Caco-2 (cell line): ENCODE measurements at regions not wholly inside any gene's neighbourhood (a gene's known extent, or its start where the extent isn't known, plus 50 kb on each side); places are given as distances from the start of the nearest gene placed in this dataset.

Source experiments
- BruUV-seq: library from RNA; stranded (reverse); fragments of 400-500 nt; replicated peaks from 2 replicates; lab custom pipeline; 2021; lab: Mats Ljungman, UMichigan
- CTCF ChIA-PET: fragments of 300-600 bp; sonication (Branson Sonifier 250); formaldehyde crosslinking; loops from one replicate; lab custom pipeline; 2022; ENCODE audit warnings: antibody characterized with exemption; lab: Charles Lee
- POLR2A ChIA-PET: fragments of 300-600 bp; sonication (Branson Sonifier 250); formaldehyde crosslinking; loops from one replicate; lab custom pipeline; 2022; ENCODE audit warnings: antibody characterized with exemption; lab: Charles Lee
- DNase-seq, 2 experiments: peaks; one replicate each; pipeline versions ENCODE4 v3.0.0 to v3.0.0-alpha.2; 2020 to 2022
- H3K27me3 ChIP-seq: replicated peaks from 2 replicates; pipeline ENCODE4 v1.6.0; 2011; ENCODE audit warnings: low read length; ENCODE audit not compliant: control insufficient read depth, insufficient read depth
- H3K36me3 ChIP-seq: 2 replicates; pipeline ENCODE4 v1.5.1; 2011; ENCODE audit warnings: low read length; ENCODE audit not compliant: control insufficient read depth, insufficient read depth
- H3K4me1 ChIP-seq: fragments of 250-450 bp; sonication (Bioruptor Pico); 2 replicates; pipeline ENCODE4 v1.5.1; 2020; ENCODE audit warnings: mild to moderate bottlenecking
- H3K4me3 ChIP-seq: 2 replicates; pipeline ENCODE4 v1.5.1; 2011; ENCODE audit warnings: low read depth, mild to moderate bottlenecking, control low read depth, low read length
- H3K9me3 ChIP-seq: fragments of 250-450 bp; sonication (Bioruptor Pico); 2 replicates; pipeline ENCODE4 v1.5.1; 2020; ENCODE audit warnings: mild to moderate bottlenecking, moderate library complexity
- H3K27ac Mint-ChIP-seq: one replicate; pipeline ENCODE4 v1.8.0; 2022; ENCODE audit warnings: mixed read lengths; ENCODE audit not compliant: unreplicated experiment
- H3K27me3 Mint-ChIP-seq: one replicate; pipeline ENCODE4 v1.8.0; 2022; ENCODE audit warnings: mixed read lengths; ENCODE audit not compliant: insufficient read depth, unreplicated experiment
- H3K36me3 Mint-ChIP-seq: one replicate; pipeline ENCODE4 v1.8.0; 2022; ENCODE audit warnings: mild to moderate bottlenecking, mixed read lengths; ENCODE audit not compliant: insufficient read depth, unreplicated experiment
- H3K4me1 Mint-ChIP-seq: one replicate; pipeline ENCODE4 v1.8.0; 2022; ENCODE audit warnings: low read depth, mixed read lengths; ENCODE audit not compliant: unreplicated experiment
- H3K4me3 Mint-ChIP-seq: one replicate; pipeline ENCODE4 v1.8.0; 2022; ENCODE audit warnings: mild to moderate bottlenecking, moderate library complexity, mixed read lengths; ENCODE audit not compliant: unreplicated experiment
- H3K9me3 Mint-ChIP-seq: one replicate; pipeline ENCODE4 v1.8.0; 2022; ENCODE audit warnings: mixed read lengths; ENCODE audit not compliant: unreplicated experiment
- CTCF ChIP-seq, 2 experiments: fragments of 200-600 bp in 1 of 2; IDR thresholded peaks; 1 replicate in 1 of 2; 2 replicates in 1 of 2; pipeline versions ENCODE4 v1.5.1 to v1.8.0; 2011 to 2022; ENCODE audit warnings: antibody characterized with exemption in 1 of 2, control low read depth in 1 of 2, inconsistent platforms in 1 of 2, low read depth in 1 of 2, low read length in 1 of 2, mild to moderate bottlenecking in 1 of 2, moderate library complexity in 1 of 2; ENCODE audit not compliant: insufficient read depth in 1 of 2, severe bottlenecking in 1 of 2, unreplicated experiment in 1 of 2
- intact Hi-C: fragments of 100-400 bp; cut with micrococcal nuclease; formaldehyde crosslinking; loops from one replicate; pipeline ENCODE4 v1.10.0; 2022; ENCODE audit not compliant: unreplicated experiment

GRCh38 chr2:220963076-220963475, 609.0 kb downstream of the EPHA4 start:
- Histone ChIP-seq H3K9me3 (no peaks in the 10 kb centered on the region), H3K27me3 (no peaks in the 10 kb centered on the region; the same call in 1 of the 2 replicates), H3K4me3 (no peak overlapping the region), H3K4me1 (no peaks in the 10 kb centered on the region), H3K36me3 (no peaks in the 10 kb centered on the region)
- ChIA-PET POLR2A (no interaction called here), CTCF (no interaction called here)
- Mint-ChIP-seq H3K36me3 (no peaks in the 10 kb centered on the region), H3K27ac (no peak overlapping the region), H3K27me3 (peaks cover 3% of the 10 kb centered on the region), H3K4me1 (no peaks in the 10 kb centered on the region), H3K4me3 (no peak overlapping the region), H3K9me3 (no peaks in the 10 kb centered on the region)
- TF ChIP-seq CTCF (IDR thresholded peaks at IDR 0.05; ENCODE audit: insufficient read depth in 1 of 2, low read depth in 1 of 2, low read length in 1 of 2, severe bottlenecking in 1 of 2, unreplicated experiment in 1 of 2): no peak
- no TSS peak for BruUV-seq
- intact Hi-C loops: no loop called here
- no peak for DNase-seq

DNA sequence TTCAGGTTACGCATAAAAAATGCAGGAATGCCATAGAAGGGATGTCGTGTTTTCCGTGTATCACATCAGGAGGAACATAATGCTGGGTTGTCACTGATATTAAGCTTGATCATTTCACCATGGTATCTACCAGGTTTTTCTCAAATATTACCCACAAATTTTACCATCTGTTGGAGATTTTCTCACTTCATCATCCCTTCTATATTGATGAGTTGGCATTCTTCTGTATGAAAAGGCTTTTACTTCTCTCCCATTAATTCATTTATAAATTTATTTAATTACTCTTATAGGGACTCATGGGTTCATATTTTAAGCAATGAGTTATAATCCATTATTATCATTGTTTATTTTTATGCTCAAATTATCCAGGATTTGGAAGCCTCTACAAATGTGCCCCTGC, 608.2 kb downstream of the EPHA4 start:
- no peaks in the 10 kb centered on the region for H3K36me3 ChIP-seq
- Mint-ChIP-seq H3K4me3 (no peak overlapping the region), H3K4me1 (no peaks in the 10 kb centered on the region), H3K27ac (no peak overlapping the region), H3K9me3 (peaks cover under 1% of the 10 kb centered on the region), H3K36me3 (no peaks in the 10 kb centered on the region), H3K27me3 (peaks cover 3% of the 10 kb centered on the region)
- H3K27me3 ChIP-seq: no peaks in the 10 kb centered on the region; the same call in 1 of the 2 replicates
- H3K9me3 ChIP-seq: no peaks in the 10 kb centered on the region
- H3K4me1 ChIP-seq: no peaks in the 10 kb centered on the region
- POLR2A ChIA-PET: no interaction called here
- DNase-seq: no peak
- intact Hi-C loops: no loop called here
- BruUV-seq: no TSS peak
- CTCF ChIA-PET: no interaction called here
- H3K4me3 ChIP-seq: no peak overlapping the region
- no peak for TF ChIP-seq CTCF (IDR thresholded peaks at IDR 0.05; ENCODE audit: insufficient read depth in 1 of 2, low read depth in 1 of 2, low read length in 1 of 2, severe bottlenecking in 1 of 2, unreplicated experiment in 1 of 2)

DNA sequence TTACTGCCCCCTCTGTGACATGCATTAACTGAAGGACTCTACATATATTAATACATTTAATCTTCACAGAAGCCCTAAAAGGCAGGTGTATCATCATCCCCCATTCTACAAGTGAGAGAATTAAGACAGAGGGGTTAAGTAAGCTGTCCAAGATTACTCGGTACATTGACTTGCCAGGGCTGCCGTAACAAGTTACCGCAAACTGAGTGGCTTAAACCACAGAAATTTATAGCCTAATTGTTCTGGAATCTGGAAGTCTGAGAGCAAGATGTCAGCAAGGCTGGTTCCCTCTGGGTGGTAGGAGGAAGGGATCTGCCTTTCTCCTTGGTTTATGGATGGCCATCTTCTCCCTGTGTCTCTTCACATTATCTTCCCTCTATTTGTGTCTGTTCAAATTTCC, 605.5 kb downstream of the EPHA4 start:
- peaks cover 13% of the 10 kb centered on the region for H3K9me3 Mint-ChIP-seq
- H3K4me3 Mint-ChIP-seq: no peak overlapping the region
- H3K9me3 ChIP-seq: no peaks in the 10 kb centered on the region
- H3K4me1 ChIP-seq: no peaks in the 10 kb centered on the region
- no peak overlapping the region for H3K4me3 ChIP-seq
- no peak overlapping the region for H3K27ac Mint-ChIP-seq
- DNase-seq: no peak
- no peak for TF ChIP-seq CTCF (IDR thresholded peaks at IDR 0.05; ENCODE audit: insufficient read depth in 1 of 2, low read depth in 1 of 2, low read length in 1 of 2, severe bottlenecking in 1 of 2, unreplicated experiment in 1 of 2)
- no peaks in the 10 kb centered on the region; the same call in 1 of the 2 replicates for H3K27me3 ChIP-seq
- BruUV-seq: no TSS peak
- H3K4me1 Mint-ChIP-seq: peaks cover 7% of the 10 kb centered on the region
- ChIA-PET CTCF (no interaction called here), POLR2A (no interaction called here)
- intact Hi-C loops: no loop called here
- H3K36me3 Mint-ChIP-seq: no peaks in the 10 kb centered on the region
- H3K27me3 Mint-ChIP-seq: no peaks in the 10 kb centered on the region
- H3K36me3 ChIP-seq: no peaks in the 10 kb centered on the region
